GM18909 (cell line): ENCODE measurements at regions not wholly inside any gene's neighbourhood (a gene's known extent, or its start where the extent isn't known, plus 50 kb on each side); places are given as distances from the start of the nearest gene placed in this dataset.

Source experiments
- ATAC-seq: cut with Tn5 transposase; IDR thresholded peaks from one replicate; pipeline ENCODE4 v1.9.1; 2021; ENCODE audit warnings: mild to moderate bottlenecking; ENCODE audit not compliant: unreplicated experiment, poor library complexity

DNA sequence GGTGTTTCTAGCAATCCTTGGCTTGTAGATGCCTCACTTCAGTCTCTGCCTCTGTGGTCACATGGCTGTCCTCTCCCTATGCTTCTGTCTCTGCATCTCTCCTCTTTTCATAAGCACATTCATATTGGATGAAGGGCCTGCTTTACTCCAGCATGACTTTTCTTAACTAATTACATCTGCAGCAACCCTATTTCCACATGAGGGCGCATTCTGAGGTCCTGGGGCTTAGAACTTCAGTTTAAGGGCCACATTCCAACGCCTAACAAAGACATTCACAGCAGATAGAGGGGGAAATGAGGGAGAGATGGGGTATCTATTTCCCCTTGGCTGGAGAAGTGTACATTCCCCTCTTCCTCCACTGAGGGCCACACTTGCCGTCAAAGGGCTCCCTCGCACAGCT is 489.1 kb upstream of the SALL1 start:
- ATAC-seq, result no peak

DNA sequence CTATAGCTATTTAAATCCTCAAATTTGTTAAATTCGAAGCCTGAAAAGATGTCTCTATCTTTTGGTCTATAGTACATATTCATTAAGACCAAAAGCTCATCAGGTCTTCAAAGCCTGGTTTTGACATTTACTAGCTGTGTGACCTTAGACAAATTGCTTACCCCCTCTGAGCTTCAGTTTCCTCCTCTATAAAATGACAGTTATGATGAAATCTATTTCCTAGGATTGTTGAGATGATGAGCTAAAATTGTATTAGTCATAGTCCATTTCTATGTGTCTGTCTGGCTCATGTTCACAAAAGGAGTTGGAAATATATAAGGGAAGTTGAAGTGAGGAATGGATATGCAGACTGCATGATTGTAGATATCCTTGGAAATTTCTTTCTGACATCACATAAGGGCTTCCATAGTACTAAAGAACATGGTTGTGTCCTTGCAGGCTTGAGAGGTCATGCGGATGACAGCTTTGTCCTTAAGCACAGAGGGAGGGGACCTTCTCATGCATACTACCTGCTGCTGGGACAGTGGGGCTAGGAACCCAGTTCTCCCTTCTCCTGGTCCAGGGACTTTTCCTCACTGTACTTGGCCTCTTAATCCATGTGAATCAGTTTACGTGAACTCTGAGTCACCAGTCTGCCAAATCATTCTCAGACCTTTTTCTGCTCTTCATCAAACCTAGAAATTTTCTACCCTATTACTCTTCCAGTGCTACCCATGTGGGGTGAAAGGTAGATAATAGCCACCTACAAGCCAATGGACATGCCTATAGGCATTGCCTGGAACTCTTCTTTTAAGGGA is 487.5 kb upstream of the SALL1 start:
- no peak for ATAC-seq

DNA sequence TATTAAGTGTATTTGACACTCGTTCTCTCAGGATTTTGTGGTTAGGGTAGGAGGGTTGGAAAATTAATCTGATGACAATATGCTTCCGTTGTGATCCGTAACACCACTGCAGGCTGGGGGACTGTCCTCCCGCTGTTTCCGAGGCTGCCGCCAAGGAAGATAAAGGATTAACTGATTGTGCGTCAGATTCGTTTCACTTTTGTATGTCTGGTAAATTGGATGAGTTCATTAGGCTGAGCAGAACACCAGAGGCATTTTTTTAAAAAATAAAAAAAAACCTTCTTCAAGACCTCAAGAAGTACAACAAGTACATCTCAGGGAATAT is 486.7 kb upstream of the SALL1 start:
- ATAC-seq, result no peak

DNA sequence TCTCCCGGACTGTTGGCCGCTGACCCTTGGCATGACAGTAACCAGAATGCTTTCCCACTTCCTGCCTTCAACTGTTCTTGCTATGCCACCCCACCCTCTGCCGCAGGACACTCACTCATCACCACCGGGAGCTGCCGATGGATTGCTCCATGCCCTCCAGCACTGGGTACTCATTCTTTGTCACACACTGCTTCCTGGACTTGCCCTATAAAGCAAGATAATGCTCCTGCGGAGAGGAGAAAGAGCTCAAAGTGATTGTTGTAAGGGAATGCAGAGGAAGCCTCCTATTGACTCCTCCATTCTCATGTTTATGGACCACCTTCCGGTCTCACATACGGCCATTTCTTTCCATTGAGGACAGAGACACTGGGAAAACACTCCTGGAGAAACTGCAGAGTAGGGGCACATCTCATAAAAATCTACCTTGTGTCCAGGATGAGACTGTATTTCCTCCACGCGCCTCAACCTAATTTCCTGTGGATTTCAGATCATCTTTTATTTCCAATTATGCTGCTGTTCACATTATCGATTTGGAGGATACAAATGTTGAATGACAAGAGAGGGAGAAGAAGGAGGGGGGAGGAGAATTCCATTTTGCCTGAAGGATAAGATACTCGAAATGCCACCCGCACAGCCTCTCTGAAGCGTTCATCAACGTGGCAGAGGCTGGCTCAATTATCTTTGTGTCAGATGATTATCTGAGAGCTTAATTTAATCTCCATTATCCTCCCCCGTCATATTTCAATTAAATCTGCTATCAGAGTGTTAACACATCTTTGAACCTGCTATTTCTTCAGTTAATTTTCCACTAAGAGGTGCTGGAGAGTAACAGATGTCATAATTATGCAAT is 486.1 kb upstream of the SALL1 start:
- no peak for ATAC-seq

DNA sequence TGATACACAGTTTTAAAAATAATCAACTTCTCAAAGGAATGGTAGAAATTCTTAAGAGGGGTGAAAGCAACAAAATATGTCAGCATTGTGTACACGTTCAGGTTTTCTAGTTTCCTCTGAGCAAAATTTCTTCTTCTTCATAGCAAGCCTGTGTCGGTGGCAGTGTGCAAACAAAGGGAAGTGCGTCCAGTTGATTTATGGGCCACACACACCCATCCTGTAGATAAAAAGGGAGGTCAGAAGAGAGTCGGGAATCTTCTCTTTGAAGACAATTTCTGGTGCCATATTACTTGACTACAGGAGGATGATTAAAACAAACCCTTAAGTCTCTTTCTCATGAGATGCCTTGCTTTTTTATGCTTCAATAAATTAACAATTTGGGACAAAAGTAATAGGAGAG is 484.1 kb upstream of the SALL1 start:
- no peak for ATAC-seq

DNA sequence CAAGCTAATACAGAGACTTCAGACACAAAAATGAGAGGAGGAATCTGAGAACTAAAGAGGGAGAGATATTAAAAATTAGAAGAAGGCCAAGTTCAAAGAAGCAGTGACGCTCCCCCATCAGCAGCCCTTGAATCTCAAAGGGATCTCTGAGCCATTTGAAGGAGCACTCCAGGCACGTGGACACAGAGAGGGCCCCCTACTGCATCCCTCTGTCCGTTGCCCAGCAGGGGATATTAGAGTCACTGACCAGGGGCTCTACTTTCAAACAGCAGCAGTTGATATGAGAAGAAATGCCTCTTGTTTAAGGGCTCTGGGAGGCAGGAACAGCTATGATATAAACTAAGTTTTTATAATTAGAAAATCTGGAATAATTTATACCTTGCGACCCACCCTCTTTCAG is 479.0 kb upstream of the SALL1 start:
- no peak for ATAC-seq

DNA sequence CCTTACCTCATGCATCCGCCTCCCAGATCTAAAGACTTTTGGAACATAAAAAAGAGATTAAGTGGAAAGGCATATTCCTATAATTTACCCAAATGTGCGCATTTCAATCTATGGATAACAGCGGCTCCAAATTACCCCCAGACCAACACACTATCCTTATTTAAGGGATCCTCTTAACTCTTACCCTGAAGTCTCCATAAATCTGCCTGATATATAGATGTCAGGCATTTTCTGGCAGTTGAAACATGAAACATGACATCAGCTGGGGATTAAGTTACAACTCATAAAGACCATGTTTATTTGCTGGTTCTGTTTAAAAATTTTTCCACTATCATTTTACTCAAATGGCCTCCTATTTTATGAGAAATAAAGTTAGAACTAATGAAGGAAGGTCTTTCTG is 478.5 kb upstream of the SALL1 start:
- ATAC-seq, result no peak

DNA sequence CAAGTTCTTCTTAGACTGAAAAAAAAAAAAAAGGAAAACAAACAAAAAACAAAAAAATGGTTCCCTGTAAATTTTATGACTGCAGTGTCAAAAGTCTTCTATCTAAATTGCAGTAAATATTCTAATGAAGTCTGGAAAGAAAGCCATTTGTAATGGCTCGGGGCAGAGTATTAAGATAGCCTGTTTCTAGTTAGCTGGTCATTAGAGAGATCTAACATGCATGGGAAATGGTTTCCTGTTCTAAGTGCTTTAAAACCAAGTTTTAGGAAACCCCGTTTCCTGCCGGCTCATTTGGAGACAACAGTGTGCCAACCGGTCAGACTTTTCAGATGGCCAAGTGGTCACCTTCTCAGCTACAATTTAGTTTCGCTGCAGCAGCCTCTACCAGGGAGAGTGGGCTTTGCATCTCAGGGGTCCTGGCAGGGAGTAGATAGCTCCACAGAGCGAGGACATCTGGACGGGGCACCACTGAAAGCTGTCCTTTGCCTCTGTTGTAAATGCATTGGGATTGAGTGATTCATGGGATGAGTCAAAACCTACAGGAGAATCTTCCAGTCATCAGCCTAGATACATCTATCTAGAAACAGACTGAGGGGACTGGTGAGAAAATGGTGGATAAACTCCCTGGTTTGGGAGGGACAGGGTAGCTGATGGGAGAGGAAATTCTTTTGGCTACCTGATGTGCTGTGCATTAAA is 473.2 kb upstream of the SALL1 start:
- ATAC-seq, result no peak

DNA sequence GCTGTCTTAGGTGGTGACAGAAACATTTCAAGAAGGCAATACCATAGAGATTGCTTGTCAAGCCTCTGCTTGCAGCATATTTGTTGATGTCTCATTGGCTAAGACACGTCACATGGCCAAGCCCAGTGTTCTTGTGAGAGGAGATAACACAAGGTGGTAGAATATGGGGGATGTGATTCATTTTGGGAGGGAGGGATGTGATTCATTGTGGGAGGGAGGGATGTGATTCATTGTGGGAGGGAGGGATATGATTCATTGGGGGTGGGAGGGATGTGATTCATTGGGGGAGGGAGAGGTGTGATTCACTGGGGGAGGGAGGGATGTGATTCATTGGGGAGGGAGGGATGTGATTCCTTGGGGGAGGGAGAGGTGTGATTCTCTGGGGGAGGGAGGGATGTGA is 470.5 kb upstream of the SALL1 start:
- no peak for ATAC-seq

DNA sequence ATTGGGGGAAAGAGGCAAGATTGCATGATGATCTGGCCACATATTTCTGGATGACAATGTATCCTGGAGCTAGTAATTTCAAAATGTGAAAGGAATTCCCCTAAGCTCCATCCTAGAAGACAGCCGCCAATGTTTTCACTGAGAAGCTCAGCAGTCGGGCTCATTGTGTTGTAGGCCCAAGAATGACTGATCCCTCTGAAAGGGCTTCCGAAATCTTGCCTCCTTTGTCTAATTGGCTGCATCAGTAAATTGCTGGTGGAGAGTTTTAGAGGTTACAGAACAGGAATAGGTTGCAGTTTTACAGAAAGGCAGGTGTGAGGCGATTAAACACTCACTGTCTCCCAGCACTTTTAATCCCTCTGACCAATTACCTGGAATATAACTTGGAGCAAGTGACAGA is 464.1 kb upstream of the SALL1 start:
- ATAC-seq, result no peak

DNA sequence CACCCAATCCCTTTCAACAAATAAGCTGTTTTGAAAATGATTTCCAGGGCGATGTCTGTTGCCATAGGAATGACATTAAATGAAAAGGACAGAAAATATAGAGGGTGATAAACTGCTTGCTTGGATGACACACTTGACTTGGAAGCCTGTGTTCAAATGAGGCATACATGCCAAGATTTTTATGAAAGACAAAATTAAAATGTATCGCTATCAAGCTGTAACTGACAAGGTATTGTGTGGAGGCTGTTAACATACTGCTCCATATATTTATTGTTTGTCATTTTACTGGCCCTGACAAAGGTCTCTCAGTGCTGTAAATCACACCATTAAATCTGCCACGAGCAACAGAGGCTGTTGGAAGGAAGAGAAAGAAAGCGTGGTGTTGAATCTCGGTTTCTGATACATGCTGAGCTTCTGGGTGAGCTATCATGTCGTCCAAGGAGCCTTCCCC is 456.2 kb upstream of the SALL1 start:
- ATAC-seq, result no peak

DNA sequence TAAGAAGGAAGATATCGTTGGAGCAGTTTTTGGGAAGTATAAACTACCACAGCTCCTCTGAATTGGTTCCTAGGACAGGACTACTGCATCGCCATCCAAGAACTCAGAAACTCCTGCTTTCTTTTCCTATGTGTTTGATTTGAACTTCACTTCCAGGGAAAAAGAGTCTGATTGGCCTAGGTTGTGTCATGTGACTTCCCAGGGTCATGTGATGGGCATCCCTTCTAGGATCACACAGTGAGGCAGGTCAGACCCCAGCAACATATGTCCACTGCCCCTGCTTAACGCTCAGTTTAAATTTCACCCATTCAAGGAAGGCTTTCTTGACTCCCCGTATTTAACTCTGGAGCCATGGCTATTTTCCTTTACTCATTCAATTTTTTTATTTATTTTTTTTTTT is 445.2 kb upstream of the SALL1 start:
- no peak for ATAC-seq

DNA sequence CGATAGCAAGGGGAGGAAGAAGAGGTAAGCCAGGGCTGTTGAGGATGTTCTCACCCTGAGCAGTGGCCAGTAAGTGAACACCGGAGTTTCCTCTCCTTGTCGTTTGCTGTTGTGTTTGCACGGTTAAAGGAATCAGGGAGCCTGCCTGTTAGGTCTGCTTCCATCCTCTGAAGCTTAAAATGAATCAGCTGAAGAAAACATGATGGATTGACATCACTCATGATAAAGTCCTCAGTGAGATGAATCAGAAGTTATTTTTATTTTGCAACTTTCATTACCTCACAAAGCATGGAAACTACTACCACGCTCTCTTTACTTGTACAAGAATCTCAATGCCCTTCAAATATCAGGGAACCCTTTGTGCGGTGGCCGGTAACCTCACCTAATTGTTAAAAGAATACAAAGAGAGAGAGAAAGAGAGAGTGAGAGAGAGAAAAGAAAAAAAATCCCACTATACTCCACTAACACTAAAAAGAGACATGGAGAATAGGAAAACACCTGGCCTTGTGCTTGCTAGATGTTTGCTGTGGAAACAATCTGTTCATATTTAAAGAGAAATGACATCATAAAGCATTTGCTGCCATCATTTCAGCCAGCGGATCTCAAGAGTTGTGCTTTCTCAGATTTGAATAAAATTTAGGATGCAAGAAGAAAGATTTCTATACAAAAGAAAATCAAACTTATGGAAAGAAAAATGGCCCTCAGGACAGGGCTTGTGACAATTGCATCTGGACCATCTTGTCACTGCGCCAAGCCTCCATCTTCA is 441.6 kb upstream of the SALL1 start:
- no peak for ATAC-seq

DNA sequence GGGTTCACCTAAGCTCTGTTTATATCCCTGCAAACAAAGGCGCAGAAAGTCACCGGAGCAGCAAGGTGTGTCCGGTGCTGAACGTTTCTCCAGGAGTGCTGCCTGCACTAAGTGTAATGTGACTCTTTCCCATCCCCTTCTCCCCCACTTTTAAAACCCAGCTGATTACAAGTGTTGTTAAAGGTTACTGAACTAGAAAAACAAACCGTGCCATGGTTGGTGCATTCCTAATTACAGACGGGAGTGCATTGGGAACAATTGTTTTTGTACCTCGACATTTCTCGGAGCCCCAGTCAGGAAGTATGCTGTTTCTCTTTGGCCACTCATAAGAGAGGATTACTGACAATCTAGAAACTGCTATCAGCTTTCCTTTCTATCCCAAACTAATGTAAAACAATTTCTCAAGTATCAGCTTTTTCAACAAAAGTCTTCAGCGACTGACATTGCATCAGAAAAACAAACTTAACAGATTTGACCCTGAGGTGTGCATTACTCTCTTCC is 441.0 kb upstream of the SALL1 start:
- no peak for ATAC-seq

DNA sequence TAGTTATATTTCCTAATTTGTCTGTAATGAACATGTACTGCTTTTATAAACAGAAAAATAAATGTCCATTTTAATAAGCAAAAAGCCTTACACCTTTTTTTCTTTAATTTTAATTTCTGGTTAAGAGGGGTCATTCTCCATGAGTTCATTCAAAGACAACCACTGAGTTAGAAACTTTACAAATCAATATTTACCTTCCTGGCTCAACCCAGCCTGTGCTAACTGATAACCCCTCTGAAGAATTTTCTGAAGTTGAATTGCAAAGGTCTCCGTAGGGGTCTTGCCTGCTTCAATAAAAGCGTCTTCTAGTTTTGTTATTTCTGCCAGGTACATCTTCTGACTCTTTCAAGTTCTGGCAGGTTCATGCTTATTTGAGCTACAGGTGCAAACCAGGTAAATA is 440.4 kb upstream of the SALL1 start:
- ATAC-seq, result no peak

DNA sequence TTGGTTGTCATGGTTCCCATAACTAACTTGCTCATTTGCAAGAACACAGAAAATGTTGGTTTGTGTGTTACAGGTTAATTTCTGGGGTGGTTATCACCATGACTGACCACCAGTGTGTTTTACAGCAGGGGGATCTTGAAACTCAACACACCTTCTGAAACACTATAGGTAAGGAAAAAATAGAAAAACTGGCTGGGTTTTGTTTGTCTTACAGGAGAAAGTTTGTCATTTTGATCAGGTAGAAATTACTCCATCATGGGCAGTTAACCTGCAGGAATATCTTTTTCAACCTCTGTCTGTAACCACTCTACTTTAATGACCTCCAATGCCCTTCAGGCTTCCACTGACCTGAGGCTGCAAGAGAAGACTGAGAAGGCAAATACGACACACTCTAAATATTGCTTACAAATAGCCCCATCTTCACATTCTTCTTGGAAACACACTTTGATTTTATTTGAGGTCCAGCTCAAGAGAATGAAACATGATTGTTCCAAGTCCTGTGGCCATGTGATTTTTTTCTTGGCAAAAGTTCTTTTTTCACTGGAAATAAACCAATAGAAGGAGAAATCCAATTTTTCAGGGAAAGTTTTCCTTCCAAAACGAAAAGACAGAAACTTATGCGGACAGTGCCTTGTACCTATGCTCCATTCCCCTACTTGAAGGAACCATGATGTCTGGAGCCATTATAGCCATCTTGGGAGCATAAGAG is 428.7 kb upstream of the SALL1 start:
- no peak for ATAC-seq

DNA sequence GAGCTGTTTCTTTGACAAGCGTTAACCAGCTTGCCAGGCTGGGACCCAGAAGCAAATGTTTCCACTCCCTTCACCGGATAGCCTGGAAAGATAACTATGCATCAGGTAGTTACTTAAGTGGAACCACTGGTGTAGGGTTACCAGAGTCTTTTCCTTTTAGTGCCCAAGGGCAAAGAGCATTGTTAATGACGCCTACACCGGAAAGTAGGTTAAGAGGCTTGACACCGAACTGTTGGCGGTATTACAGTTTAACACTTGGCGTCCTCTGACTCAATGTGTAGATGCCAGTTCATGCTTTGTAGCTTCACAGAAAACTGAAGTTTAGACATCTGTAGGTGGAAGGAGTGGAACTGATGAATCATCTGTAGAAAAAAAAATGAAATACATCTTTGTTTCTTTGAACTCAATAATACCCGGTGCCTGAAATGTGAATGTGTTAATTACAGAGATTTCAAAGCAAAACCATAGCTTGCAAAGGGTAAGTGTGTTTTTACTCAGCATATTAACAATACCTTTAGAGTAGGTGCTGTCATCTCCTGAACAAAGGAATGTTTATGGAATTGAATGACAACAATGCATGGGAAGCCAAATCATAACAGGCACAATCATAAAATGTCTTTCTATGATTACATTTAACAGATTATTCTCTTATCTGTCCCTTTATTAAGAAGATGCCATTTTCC is 426.7 kb upstream of the SALL1 start:
- no peak for ATAC-seq

DNA sequence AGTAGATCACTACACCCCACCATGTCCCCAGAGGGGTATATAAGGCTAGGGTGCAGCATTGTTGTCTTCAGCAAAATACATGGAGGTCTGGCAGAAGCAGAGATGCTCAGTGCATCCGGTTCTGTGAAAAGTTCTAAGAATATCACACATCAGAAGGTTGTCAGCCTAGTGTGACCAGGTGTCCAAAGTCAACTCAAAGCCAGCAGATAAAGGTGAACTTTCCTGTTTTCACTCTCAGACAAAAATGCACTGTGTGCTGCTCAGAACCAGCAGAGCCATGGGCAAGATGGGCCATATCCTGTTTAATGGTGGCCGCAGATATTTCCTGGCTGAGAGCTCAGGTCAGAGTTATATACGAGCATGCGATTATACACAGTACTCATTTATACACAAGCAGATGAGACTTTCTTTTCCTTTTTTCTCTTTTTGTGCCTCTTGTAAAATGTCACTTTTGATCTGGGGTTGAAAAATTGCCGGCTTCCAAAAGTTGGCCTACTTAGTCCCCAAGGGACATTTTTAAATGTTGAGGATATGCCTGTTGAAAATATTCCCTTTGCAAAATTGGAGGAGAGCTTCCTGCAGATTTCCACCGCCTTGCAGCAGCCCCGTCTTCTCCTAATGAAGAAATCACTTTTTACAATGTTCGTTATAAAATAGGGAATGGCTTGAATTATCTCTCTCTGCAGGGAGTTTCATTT is 425.6 kb upstream of the SALL1 start:
- ATAC-seq, result no peak

DNA sequence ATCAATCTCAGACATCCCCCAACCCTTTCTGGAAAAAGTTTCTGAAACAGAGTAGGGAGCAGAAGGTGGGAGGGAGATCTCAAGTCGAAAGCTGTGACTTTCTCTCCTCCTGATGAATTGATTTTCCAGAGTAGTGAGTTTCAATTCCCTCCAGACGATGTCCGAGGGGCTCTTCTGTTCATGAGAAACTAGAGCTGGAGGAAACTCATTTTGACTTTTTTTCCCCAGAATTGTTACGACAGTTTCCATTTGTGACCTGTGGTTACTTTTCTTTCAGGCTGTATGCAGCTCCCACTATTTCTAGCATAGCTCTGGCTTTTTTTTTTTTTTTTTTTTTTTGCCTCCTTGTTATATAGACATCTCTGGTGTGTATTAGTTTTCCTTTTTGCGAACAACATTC is 422.1 kb upstream of the SALL1 start:
- ATAC-seq, result no peak
